IPS-NIHi11 (cell line): ENCODE measurements at regions not wholly inside any gene's neighbourhood (a gene's known extent, or its start where the extent isn't known, plus 50 kb on each side); places are given as distances from the start of the nearest gene placed in this dataset.
"Not testable (repeated sequence)": the region's sequence is repeated elsewhere in the genome, so short reads cannot be mapped to it uniquely, and the experiment has no call there.

Source experiments
- DNase-seq: peaks from one replicate; pipeline ENCODE4 v3.0.0; 2012; ENCODE audit warnings: mixed read lengths, low spot score

DNA sequence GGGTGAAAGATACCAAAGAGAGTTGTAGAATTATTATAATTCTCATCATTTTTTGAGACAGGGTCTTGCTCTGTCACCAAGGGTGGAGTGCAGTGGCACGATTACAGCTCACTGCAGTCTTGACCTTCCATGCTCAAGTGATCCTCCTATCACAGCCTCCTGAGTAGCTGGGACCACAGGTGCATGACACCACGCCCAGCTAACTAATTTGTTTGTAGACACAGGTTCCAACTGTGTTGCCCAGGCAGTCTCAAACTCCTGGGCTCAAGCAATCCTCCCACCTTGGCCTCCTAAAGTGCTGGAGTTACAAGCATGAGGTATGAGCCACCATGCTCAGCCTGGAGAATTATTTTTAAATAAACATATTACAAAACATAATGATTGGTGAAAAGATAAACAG lies 92.8 kb upstream of the MSH6 start:
- DNase-seq: no peak

DNA sequence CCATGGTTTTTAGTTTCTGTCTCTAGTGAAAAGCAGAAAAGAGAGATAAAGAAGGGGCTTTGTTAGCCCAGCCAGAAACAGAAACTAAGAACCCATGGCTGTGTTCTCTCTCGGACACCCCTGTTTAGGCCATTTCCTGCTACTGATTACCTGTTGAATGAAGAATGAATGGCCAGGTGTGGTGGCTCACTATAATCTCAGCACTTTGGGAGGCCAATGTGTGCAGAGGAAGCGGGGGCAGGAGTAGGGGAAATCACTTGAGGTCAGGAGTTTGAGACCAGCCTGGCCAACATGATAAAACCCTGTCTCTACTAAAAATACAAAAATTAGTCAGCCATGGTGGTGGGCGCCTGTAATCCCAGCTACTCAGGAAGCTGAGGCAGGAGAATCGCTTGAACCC lies 93.8 kb upstream of the MSH6 start:
- DNase-seq: not testable (repeated sequence)

DNA sequence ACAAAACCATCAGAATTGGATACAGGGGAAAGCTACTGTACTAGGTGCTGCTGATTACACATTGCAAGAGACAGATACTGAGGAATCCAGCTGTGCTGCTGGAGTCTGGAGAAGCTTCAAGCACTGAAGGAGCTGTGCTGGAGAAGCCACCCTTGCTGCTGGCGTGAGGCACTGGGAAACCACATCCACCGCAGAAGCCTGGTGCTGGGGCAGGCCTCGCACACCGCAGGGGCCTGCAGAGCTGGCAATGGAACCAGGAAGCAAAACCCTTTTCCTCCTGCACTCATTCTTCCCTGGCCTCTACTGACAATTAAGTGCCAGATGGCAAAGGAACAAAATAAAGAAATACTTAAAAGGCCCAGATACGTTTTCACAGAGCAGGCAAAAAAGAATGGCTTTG lies 94.4 kb upstream of the MSH6 start:
- DNase-seq: no peak

DNA sequence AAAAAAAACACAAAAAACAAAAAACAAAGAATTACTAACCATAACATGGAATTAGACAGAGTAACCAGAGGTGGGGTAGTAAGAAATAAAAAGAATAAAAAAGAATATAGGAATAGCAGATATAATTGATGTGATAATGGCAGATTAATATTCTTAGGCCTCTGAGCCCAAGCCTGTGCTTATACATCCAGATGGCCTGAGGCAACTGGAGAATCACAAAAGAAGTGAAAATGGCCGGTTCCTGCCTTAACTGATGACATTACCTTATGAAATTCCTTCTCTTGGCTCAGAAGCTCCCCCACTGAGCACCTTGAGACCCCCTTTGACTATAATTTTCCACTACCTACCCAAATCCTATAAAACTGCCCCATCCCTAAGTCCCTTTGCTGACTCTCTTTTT lies 95.1 kb upstream of the MSH6 start:
- no peak for DNase-seq

DNA sequence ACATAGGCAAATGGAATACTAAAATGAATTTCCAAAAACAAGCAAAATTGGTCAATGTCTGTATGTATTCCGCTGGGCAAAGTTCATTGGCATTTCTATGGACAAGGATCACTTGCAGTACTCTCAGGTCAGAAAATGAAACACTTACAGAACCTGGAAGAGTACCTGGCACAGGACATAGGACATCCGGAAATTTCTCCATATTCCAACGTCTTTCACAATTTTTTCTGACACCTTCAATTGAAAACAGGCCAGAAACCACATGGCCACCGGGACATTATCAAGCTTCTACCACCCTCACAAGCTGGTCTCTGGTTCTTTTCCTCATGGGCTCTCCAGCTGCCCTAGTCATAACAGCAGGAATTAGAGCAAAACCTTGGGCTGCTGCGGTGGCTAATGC lies 96.9 kb upstream of the MSH6 start:
- no peak for DNase-seq

DNA sequence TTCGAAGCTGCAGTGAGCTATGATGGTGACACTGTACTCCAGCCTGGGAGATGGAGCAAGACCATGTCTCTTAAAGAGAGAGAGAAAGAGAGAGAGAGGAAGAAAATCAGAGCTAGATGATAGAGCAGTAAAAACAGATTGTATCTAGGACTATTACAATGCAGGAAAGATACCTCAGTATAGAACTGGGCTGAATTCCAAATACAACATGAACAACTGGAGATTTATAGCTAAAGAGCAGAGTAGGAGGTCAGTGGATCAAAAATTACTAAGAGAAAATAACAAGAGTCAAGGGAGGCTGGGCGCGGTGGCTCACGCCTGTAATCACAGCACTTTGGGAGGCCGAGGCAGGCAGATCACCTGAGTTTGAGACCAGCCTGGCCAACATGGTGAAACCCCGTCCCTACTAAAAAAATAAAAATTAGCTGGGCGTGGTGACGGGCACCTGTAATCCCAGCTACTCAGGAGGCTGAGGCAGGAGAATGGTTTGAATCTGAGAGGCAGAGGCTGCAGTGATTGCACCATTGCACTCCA lies 100.7 kb upstream of the MSH6 start:
- no peak for DNase-seq

DNA sequence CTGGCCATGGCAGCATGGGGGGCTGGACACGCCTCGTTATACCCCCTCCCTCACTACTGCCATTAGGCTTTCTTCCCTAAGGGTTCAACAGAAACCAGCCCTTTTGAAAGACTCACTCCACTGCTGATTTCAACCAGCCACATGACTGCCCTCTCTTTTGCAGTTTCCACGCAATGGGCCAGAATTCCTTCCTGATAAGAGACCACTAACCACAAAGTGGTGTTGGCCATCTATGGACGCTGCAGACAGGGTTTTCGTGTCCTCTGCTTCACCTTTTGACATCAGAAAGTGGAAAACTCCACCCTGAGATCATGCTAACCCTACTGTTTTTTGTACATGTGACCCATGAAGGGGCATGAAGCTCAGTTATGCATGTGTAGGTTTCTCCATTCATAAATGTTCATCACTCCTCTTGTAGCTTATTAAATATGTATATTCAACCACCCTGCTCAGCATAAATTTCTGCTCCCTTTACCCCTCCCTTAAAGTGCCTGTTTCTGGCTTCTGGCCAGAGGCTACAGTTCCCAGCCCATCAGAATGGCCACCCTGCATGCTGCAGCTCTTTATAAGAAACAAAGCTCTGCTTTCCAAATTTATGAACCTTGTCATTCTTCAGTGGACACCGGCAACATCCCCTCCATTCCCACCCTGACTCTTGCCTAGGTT lies 105.6 kb upstream of the KCNK12 start:
- no peak for DNase-seq

DNA sequence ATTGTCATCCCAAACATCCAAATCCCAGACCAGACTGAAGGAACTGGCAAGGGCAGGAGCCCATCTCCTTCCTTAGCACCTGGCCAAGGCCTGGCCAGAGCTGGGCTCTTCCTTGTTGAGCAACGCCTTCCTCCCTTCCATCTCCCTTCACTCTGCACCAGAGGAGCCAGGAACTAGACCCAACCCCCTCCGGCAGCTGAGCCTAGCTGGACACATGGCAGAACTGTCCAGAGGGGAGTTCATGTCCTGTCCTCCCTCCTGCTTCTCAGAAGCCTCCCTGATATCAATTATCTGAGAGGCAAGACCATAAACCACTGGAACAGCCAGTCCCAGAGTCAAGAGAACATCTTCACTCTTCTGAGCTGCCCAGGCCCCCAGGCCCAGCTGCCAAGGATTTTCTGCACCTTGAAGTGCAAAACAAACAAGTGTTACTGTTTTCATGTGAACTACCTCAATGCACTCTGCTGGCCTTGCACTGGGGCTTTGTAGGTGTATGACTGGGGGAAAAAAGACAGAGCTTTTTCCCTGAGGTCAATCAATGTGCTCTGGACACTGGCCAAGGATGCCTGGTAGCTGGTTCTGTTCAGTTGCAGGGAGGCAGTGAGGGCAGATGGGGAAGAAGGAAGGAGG lies 104.5 kb upstream of the KCNK12 start:
- DNase-seq: no peak

DNA sequence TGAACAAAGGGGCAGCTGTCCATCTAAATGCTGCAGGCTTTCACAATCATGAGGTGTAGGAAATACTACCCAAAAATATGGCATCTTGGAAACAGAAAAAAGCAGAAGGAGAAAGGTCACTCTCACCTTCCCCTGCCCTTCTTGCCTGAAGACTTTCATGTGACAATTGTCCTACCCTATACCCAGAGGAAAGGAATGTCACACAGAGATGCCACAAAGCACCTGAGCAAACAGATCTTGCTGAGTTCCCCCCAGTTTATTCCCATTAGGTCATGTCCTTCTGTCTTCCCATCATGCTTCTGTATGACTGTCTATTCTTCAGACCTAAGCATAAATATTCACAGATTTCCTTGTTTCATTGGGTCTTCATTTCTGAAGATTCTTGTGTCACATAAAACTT lies 95.5 kb upstream of the KCNK12 start:
- DNase-seq: no peak

DNA sequence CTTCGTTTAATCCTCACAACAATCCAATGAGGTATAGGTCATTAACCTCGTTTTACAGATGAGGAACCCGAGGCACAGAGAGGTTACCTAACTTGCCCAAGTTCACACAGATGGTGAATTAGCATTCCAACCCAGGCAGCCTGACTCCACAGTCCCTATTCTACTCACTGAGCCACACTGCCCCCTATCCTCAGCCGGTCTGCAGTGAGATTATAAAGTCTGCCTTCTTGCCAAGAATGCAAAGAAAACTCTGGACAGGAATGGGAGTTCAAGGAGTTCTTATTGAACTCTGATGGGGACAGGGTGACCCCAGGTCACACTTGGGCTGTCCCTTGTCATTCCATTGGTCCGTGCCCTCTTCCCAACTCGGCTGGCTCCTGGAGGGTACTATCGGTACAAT lies 94.0 kb upstream of the KCNK12 start:
- no peak for DNase-seq

DNA sequence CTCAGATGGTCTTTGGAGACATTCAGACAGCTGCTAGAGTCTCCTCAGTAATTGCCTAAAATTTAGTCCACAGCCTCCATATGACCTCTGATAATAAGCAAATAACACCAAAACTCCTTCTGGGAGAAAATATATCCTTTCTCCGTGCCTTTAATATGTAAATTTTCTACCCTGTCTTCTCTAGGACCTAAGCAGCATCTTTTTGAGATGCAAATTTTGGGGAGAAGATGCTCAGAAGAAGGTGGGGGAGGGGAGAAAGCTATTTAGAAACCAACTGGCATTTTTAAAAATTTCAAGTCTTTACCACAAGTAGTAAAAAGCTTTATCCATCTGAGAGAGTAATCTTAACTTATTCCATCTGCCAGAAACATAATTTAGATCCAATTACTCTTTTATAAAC lies 91.8 kb upstream of the KCNK12 start:
- peak; percentile 42 for DNase-seq

DNA sequence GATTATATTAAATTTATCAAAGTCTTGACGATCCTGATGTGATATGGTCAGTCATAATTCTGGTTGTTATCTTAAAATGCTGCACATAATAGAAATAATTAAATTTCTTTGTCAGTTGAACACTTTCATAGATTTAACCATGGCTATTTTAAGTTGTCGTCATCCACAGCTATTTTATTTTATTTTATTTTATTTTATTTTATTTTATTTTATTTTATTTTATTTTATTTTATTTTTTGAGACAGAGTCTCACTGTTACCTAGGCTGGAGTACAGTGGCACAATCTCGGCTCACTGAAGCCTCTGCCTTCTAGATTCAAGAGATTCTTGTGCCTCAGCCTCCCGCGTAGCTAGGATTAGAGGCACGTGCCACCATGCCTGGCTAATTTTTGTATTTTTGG lies 90.5 kb upstream of the KCNK12 start:
- no peak for DNase-seq

DNA sequence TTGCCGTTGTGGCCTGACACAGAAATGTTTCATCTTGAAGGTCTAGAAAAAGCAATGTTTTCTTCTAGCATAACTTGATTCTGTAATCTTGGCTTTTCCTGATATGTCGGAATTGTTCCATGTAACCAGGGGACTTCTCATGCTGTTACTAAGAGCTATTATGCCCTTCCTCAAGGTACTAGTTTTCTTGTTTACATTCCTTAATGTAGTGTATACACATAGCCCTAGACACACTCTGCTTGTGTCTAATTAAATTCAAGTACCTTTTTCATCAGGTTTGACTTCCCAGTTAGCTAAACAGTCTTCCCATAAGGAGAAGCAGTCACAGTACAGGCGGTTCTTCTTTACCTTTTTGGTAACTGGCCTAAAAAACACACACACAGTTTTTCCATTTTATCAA lies 89.4 kb upstream of the KCNK12 start:
- DNase-seq: no peak

DNA sequence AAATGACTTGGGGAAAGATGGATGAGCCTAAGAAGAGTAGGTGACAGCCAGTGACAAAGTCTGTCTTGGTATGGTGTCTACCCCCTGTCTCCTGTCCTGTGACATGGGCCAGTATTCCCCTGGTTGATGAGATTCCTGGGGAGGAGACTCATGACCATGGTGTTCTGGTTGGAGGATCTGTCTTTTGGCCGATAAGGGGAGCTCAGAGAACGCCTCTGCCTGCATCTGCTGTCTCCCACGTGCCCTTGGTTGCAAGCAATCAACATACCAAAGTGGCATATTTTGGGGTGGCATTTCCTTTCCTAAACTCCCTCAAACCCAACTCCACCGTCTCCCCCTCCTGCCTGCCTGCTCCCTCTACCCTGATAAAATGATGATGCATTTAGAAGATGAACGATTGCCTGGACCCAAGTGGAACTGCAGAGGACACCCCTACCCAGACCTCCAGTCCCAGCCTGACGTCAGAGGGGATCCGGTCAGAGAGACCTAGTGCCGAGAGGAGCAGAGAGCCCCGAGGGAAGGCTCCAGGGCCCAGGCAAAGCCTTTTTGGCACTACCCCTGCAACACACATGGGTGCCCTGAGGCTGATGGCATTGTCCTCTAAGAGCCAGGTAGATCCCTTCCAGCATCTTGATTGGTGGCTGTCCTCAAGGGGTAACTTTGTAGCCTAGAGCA lies 88.0 kb upstream of the KCNK12 start:
- DNase-seq: no peak

DNA sequence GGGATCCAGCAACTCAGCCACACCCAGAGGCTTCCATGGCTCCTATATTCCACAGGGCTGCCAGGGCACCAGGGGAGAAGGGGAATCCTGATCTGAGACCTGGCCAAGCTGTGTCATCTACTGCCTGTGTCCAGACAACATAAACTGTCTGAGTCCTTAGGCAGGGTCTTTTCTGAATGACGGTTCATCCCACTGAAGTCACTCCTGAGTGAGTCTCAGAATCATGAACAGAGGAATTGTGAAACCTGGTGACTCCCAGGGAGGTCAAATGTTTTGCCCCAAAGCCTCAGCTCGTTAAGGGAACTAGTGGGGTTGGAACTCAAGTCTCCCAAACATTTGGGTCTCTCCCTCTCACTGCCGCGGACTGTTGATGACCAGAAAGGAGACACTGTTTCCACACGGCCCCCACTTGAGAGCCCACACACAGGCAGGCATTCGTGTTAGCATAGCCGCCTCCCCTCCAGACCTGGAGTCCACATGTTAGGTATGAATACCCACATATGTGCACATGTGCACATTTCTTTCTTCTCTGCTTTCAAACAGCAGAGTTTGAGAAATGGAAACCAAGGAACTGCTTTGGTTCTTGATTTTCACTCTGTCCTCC lies 87.2 kb upstream of the KCNK12 start:
- no peak for DNase-seq

DNA sequence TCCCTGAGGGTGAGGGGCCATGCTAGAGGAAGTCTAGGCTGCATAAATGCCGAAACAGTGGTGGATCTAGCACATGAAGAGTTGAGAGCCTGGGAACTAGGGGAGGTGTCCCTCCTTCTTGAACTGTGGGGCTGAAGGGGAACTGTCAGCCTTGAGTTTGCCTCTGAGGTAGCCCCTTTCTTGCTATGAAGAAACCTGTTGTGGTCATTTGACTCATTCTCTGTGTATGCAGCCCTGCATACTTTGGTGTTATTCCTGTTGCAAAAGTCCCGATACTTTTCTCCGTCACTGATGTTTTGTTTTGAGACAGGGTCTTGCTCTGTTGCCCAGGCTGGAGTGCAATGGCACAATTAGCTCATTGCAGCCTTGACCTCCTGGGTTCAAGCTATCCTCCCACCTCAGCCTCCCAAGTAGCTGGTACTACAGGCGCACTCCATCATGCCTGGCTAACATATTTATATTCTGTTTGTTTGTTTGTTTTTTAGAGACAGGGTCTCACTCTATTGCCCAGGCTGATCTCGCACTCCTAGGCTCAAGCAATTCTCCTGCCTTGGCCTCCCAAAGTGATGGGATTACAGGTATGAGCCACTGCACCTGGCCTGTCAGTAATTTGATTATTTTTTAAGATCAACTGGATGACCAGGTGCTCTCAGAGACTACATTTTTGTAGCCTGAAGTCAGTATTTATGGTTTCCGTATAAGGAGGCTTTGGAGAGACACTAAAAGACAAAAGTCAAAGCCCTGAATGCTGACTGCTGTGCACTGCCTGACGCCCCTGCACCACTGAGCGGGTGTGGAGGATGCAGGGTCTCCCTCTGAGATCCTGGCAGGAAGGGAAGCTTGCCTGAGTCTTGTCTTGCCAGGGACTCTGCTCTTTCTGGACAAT lies 86.2 kb upstream of the KCNK12 start:
- DNase-seq: no peak

DNA sequence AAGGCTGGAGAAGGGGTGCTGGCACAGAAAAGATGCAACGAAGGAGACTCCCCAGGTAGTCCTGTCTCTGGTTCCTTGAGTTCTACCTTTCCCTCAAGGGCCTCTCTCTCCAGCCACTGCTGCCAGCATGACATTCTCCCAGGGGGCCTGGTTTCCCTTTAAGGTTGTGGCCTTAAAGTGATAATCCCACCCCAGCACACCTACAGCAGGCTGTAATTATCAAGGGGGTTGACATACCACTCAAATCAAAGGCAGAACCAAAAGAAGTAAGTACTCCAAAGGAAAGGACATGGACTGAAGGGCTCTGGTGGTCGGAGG lies 84.7 kb upstream of the KCNK12 start:
- no peak for DNase-seq

DNA sequence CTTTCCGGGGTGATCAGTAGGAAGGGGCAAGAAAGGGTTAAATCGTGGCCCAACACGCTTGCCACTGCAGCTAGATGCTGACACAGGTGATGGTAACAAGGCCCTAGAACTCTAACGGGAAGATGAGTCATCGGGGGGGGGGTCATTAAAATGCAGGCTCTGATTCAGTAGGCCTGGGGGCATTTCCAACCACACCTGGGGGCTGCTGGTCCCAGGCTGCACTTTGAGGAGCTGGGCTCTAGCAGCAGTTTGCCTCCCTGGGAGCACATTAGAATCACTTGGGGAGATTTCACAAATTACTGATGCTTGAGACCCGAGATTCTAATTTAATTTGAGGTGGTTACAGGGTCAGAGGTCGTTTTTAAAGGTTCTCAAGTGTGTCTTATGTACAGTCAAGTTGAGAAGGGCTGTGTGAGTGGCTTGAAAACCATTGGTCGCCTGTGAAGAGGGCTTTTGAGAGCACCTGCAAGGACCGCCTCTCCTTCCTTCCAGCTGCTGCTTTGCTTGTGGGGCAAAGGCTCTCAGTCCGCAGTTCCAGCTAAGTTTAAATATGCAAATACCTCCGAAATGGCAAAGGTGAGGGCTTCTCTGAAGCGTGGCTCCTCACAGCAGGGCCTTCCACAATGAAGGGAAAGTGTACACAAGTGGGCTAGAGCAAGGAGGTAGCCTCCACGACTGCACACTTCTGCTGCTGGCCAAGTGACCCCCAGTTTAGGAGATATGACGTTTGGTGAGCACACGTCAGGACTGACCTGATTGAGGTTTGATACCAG lies 84.2 kb upstream of the KCNK12 start:
- DNase-seq: peak; percentile 41

DNA sequence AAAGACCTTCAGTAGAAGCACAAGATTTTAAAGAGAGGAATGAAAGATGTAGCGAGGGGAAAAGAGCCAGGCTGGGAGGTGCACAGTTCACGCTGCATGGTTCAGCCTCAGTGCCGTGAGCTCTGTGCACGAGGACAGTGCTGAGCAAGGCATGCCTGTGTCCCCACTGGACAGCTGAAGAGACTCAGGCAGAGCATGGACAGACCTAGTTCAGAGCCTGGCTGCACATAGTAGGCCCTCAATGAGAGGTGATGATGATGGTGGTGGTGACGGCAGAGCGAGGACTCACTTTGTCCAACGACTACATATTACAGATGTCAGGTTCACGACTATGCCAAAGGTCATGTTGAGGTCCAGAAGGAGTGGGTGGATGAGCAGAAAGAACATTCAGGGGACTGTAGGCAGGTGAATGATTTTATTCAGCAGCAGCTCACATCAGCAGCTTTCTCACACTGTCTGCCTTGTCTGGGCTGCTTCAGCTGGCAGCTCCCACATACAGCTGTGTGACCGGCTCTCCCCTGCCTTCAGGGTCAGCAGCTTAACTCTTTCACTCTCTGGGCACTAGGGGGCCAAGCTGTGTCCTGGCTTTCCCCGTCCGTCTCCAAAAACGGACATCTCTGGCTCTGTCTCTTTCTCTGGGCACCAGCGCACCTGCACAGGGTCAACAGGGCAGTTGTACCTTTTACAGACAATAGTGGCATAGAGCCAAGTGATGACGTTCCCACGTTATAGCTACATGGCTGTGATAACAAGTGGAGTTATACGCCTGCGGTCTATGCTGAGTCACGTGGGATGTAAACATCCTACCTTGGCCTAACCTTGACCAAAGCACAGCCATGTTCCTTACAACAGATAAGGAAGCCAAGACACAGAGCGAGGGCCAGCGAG lies 83.4 kb upstream of the KCNK12 start:
- peak; percentile 67 for DNase-seq

DNA sequence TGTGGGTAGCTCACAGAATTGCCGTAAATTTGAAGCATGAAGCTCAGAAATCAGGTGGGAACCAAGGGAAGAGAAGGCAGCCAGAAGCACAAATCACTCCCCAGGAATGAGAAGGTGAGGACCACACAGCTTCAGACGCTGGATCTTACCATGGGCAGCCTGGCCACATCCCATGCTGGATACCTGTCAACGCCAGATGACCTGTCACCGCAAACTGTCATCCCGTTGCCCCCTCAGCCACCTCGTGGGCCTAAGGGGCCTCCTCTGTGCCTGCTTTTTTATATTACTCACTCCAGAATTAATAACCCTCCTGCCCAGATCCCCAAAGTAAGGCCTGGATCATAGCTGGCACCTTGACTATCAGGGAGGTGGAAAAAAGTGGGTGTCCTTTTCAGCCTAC lies 82.3 kb upstream of the KCNK12 start:
- no peak for DNase-seq
